Liver (tissue), 8 donors: ENCODE measurements at regions not wholly inside any gene's neighbourhood (a gene's known extent, or its start where the extent isn't known, plus 50 kb on each side); places are given as distances from the start of the nearest gene placed in this dataset.

Experiments used
- DNase-seq: peaks from one replicate; pipeline ENCODE4 v3.0.0-alpha.2; 2017; ENCODE audit warnings: low spot score
- H3K27ac ChIP-seq, 2 donors: one replicate each; pipeline ENCODE4 v1.7.0; 2013; ENCODE audit warnings: inconsistent platforms in 2 of 2, low read length in 2 of 2, control low read depth in 1 of 2, low read depth in 1 of 2, mild to moderate bottlenecking in 1 of 2
- H3K27me3 ChIP-seq, 4 donors: one replicate each; pipeline versions ENCODE4 v1.6.1 to v1.7.0; 2013; ENCODE audit warnings: low read length in 3 of 4, inconsistent platforms in 1 of 4, mild to moderate bottlenecking in 1 of 4, moderate library complexity in 1 of 4; ENCODE audit not compliant: control insufficient read depth in 4 of 4, insufficient read depth in 4 of 4
- H3K36me3 ChIP-seq, 4 donors: one replicate each; pipeline versions ENCODE4 v1.6.1 to v1.7.0; 2013; ENCODE audit warnings: low read length in 3 of 4, mild to moderate bottlenecking in 3 of 4, low read depth in 1 of 4, moderate library complexity in 1 of 4; ENCODE audit not compliant: control insufficient read depth in 4 of 4, insufficient read depth in 3 of 4
- H3K4me1 ChIP-seq, 4 donors: one replicate each; pipeline versions ENCODE4 v1.6.1 to v1.7.0; 2013; ENCODE audit warnings: low read length in 3 of 4, mild to moderate bottlenecking in 3 of 4, moderate library complexity in 1 of 4; ENCODE audit not compliant: control insufficient read depth in 4 of 4, insufficient read depth in 4 of 4
- H3K4me3 ChIP-seq, 3 donors: one replicate each; pipeline versions ENCODE4 v1.6.1 to v1.7.0; 2013; ENCODE audit warnings: low read length in 3 of 3, control low read depth in 1 of 3, low read depth in 1 of 3, mild to moderate bottlenecking in 1 of 3
- H3K9ac ChIP-seq, 2 donors: one replicate each; pipeline ENCODE4 v1.7.0; 2013; ENCODE audit warnings: low read length in 2 of 2, mild to moderate bottlenecking in 2 of 2, moderate library complexity in 2 of 2, control low read depth in 1 of 2, low read depth in 1 of 2
- H3K9me3 ChIP-seq, 4 donors: one replicate each; pipeline versions ENCODE4 v1.6.1 to v1.7.0; 2013; ENCODE audit warnings: low read length in 3 of 4; ENCODE audit not compliant: control insufficient read depth in 4 of 4
- ATF3 ChIP-seq: IDR thresholded peaks from 2 replicates; pipeline ENCODE4 v1.6.1; 2016; ENCODE audit warnings: antibody characterized with exemption
- CTCF ChIP-seq: fragments of 150-350 bp; IDR thresholded peaks from 2 replicates; pipeline ENCODE4 v1.5.1; 2017; ENCODE audit warnings: improper control_type of control experiment, low read depth, low read length; ENCODE audit not compliant: missing input control
- EGR1 ChIP-seq, 2 donors: IDR thresholded peaks; 2 replicates each; pipeline ENCODE4 v1.6.1; 2016 to 2018; ENCODE audit warnings: antibody characterized with exemption in 2 of 2, low read depth in 2 of 2
- FOXA1 ChIP-seq: IDR thresholded peaks from 2 replicates; pipeline ENCODE4 v1.6.1; 2016; ENCODE audit warnings: antibody characterized with exemption
- FOXA2 ChIP-seq: IDR thresholded peaks from 2 replicates; pipeline ENCODE4 v1.6.1; 2016; ENCODE audit warnings: antibody characterized with exemption
- GABPA ChIP-seq, 2 donors: IDR thresholded peaks in 1 of 2; conservative IDR thresholded peaks in 1 of 2; 2 replicates each; pipeline ENCODE4 v1.6.1; 2016; ENCODE audit warnings: antibody characterized with exemption in 2 of 2, mild to moderate bottlenecking in 1 of 2, moderate library complexity in 1 of 2
- HNF4A ChIP-seq, 2 donors: conservative IDR thresholded peaks; 2 replicates each; pipeline ENCODE4 v1.6.1; 2016; ENCODE audit warnings: antibody characterized with exemption in 2 of 2, mild to moderate bottlenecking in 2 of 2
- HNF4G ChIP-seq: IDR thresholded peaks from 2 replicates; pipeline ENCODE4 v1.6.1; 2016; ENCODE audit warnings: antibody characterized with exemption
- JUND ChIP-seq, 2 donors: IDR thresholded peaks; 2 replicates each; pipeline ENCODE4 v1.6.1; 2016; ENCODE audit warnings: antibody characterized with exemption in 2 of 2
- MAX ChIP-seq: IDR thresholded peaks from 2 replicates; pipeline ENCODE4 v1.6.1; 2016; ENCODE audit warnings: antibody characterized with exemption
- NR2F2 ChIP-seq: IDR thresholded peaks from 2 replicates; pipeline ENCODE4 v1.6.1; 2016; ENCODE audit warnings: antibody characterized with exemption
- RAD21 ChIP-seq, 2 donors: IDR thresholded peaks; 2 replicates each; pipeline ENCODE4 v1.6.1; 2016; ENCODE audit warnings: antibody characterized with exemption in 2 of 2, mild to moderate bottlenecking in 2 of 2
- REST ChIP-seq: IDR thresholded peaks from 2 replicates; pipeline ENCODE4 v1.6.1; 2016; ENCODE audit warnings: antibody characterized with exemption, mild to moderate bottlenecking
- RXRA ChIP-seq, 2 donors: IDR thresholded peaks; 2 replicates each; pipeline ENCODE4 v1.6.1; 2017 to 2018; ENCODE audit warnings: antibody characterized with exemption in 2 of 2, mild to moderate bottlenecking in 1 of 2
- SP1 ChIP-seq: IDR thresholded peaks from 2 replicates; pipeline ENCODE4 v1.6.1; 2018; ENCODE audit warnings: antibody characterized with exemption, mild to moderate bottlenecking
- TAF1 ChIP-seq: conservative IDR thresholded peaks from 2 replicates; pipeline ENCODE4 v1.6.1; 2016; ENCODE audit warnings: antibody characterized with exemption, mild to moderate bottlenecking
- YY1 ChIP-seq: IDR thresholded peaks from 2 replicates; pipeline ENCODE4 v1.6.1; 2016; ENCODE audit warnings: antibody characterized with exemption, mild to moderate bottlenecking
- ZBTB33 ChIP-seq: IDR thresholded peaks from 2 replicates; pipeline ENCODE4 v1.6.1; 2016; ENCODE audit warnings: antibody characterized with exemption
- WGBS: extraction: QIAGEN DNeasy Blood & Tissue Kit; methylation state at CpG from one replicate; pipeline ENCODE4 v1.1.7; 2013; 5-methylcytosine and 5-hydroxymethylcytosine counted together
- donor health status: healthy.
- donor health status: healthy.
- donor health status: healthy.
- donor health status: healthy.
- donor health status: healthy.

GRCh38 chr10:78600740-78601139 lies 468.0 kb upstream of the ZMIZ1 start:
- Histone ChIP-seq H3K9me3 (no peaks in the 10 kb centered on the region), H3K27ac (no peak overlapping the region), H3K4me1 (no peaks in the 10 kb centered on the region), H3K27me3 (no peaks in the 10 kb centered on the region), H3K9ac (no peak overlapping the region), H3K4me3 (no peak overlapping the region), H3K36me3 (no peaks in the 10 kb centered on the region)
- WGBS: 88% methylated on average over 3 of the region's 3 CpGs
- DNase-seq: peak; percentile 3
- TF ChIP-seq JUND (IDR thresholded peaks at IDR 0.05) (no peak), YY1 (no peak), FOXA1 (no peak), HNF4G (no peak), REST (no peak), RXRA (IDR thresholded peaks at IDR 0.05) (no peak), FOXA2 (no peak), RAD21 (IDR thresholded peaks at IDR 0.05) (no peak), MAX (no peak), SP1 (no peak), TAF1 (no peak), CTCF (no peak), ZBTB33 (no peak), GABPA (IDR thresholded peaks at IDR 0.05 in 1 of 2, conservative IDR thresholded peaks at IDR 0.05 in 1 of 2) (no peak), HNF4A (conservative IDR thresholded peaks at IDR 0.05) (no peak), ATF3 (no peak), EGR1 (IDR thresholded peaks at IDR 0.05; ENCODE audit: low read depth in 2 of 2) (no peak), NR2F2 (no peak)
